BJ (cell line): ENCODE measurements at regions not wholly inside any gene's neighbourhood (a gene's known extent, or its start where the extent isn't known, plus 50 kb on each side); places are given as distances from the start of the nearest gene placed in this dataset.

Experiments used
- CTCF ChIA-PET: fragments of 350-600 bp; formaldehyde crosslinking; extraction: SDS; loops from one replicate; lab custom pipeline; 2021; ENCODE audit warnings: antibody characterized with exemption, inconsistent platforms; lab: Yijun Ruan, JAX
- POLR2A ChIA-PET: fragments of 300-600 bp; sonication (Branson Sonifier 250); formaldehyde crosslinking; extraction: SDS; loops from one replicate; lab custom pipeline; 2021; ENCODE audit warnings: antibody characterized with exemption; lab: Charles Lee
- DNase-seq: peaks from one replicate; pipeline ENCODE4 v3.0.0-alpha.2; 2011; ENCODE audit warnings: low read depth
- H3K27me3 ChIP-seq: 2 replicates; pipeline ENCODE4 v1.6.0; 2011; ENCODE audit warnings: low read length; ENCODE audit not compliant: control insufficient read depth, insufficient read depth
- H3K36me3 ChIP-seq: 2 replicates; pipeline ENCODE4 v1.5.1; 2011; ENCODE audit warnings: low read length; ENCODE audit not compliant: control insufficient read depth, insufficient read depth
- H3K4me3 ChIP-seq: 2 replicates; pipeline ENCODE4 v1.5.1; 2011; ENCODE audit warnings: low read depth, mild to moderate bottlenecking, control low read depth, low read length
- TF ChIP-seq, protein P1 (sequence below): IDR thresholded peaks from 2 replicates; pipeline ENCODE4 v1.5.1; 2011; ENCODE audit warnings: low read depth, mild to moderate bottlenecking, control low read depth, inconsistent platforms, low read length, moderate library complexity; ENCODE audit not compliant: insufficient read depth

GRCh38 chr14:61203081-61203753 is 77.9 kb downstream of the TMEM30B start:
- DNase-seq = no peak
- ChIA-PET CTCF (no interaction called here), POLR2A (no interaction called here)
- TF ChIP-seq, protein P1, sequence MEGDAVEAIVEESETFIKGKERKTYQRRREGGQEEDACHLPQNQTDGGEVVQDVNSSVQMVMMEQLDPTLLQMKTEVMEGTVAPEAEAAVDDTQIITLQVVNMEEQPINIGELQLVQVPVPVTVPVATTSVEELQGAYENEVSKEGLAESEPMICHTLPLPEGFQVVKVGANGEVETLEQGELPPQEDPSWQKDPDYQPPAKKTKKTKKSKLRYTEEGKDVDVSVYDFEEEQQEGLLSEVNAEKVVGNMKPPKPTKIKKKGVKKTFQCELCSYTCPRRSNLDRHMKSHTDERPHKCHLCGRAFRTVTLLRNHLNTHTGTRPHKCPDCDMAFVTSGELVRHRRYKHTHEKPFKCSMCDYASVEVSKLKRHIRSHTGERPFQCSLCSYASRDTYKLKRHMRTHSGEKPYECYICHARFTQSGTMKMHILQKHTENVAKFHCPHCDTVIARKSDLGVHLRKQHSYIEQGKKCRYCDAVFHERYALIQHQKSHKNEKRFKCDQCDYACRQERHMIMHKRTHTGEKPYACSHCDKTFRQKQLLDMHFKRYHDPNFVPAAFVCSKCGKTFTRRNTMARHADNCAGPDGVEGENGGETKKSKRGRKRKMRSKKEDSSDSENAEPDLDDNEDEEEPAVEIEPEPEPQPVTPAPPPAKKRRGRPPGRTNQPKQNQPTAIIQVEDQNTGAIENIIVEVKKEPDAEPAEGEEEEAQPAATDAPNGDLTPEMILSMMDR = no peak
- Histone ChIP-seq H3K36me3 (no peaks in the 10 kb centered on the region), H3K27me3 (no peaks in the 10 kb centered on the region), H3K4me3 (no peak overlapping the region)

DNA sequence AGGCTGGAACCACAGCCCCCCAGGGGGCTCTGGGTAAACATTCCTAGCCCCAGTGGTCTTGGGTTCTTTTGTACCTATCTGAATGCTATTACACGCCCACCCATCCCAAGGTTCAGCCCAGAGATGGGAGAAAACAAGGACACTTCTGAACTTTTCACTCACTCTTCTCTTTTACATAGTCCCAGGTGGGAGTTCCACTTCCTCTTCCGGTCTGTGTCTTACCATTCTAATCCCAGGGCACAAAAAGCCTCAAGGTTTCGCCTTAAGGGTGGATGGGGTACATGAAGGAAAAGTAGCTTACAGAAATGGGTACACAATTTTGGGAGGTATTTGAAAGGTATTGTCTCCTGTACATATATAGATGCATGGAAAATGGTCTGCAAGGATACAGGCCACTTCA is 79.0 kb downstream of the TMEM30B start:
- ChIA-PET POLR2A (no interaction called here), CTCF (no interaction called here)

GRCh38 chr14:61201171-61201570 is 80.0 kb downstream of the TMEM30B start:
- no peaks in the 10 kb centered on the region for H3K36me3 ChIP-seq
- H3K27me3 ChIP-seq = no peaks in the 10 kb centered on the region
- no peak for DNase-seq
- no peak overlapping the region for H3K4me3 ChIP-seq
- POLR2A ChIA-PET = no interaction called here
- TF ChIP-seq, protein P1 = no peak
- CTCF ChIA-PET = no interaction called here

More for the DNA sequence above, 79.0 kb downstream of the TMEM30B start:
- Histone ChIP-seq H3K27me3 (no peaks in the 10 kb centered on the region), H3K36me3 (no peaks in the 10 kb centered on the region), H3K4me3 (no peak overlapping the region)
- DNase-seq = no peak
- TF ChIP-seq, protein P1 = no peak

DNA sequence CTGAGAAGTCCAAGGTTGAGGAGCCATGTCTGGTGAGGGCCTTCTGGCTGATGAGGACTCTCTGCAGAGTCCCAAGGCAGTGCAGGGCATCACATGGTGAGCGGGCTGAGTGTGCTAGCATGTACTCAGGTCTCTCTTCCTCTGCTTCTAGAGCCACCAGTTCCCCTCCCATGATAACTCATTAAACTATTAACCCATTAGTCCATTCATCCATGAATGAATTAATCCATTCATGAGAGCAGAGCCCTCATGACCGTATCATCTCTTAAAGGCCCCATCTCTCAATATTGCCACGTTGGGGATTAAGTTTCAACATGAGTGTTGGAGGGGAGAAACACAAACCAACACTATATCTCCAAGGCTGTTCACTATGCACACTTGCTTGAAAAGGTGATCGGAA is 83.7 kb downstream of the TMEM30B start:
- ChIA-PET POLR2A (interaction anchor here (0.6 kb wide), 1 partner anchor 548 kb away, joined by 3 read pairs; the partner anchor contains the start of gene SIX1), CTCF (no interaction called here)
- Histone ChIP-seq H3K4me3 (no peak overlapping the region), H3K27me3 (no peaks in the 10 kb centered on the region), H3K36me3 (no peaks in the 10 kb centered on the region)
- TF ChIP-seq, protein P1 = no peak
- no peak for DNase-seq

GRCh38 chr14:61196792-61197191 is 84.3 kb downstream of the TMEM30B start:
- ChIA-PET POLR2A (interaction anchor here (0.6 kb wide), 1 partner anchor 547 kb away, joined by 3 read pairs; the partner anchor contains the start of gene SIX1), CTCF (no interaction called here)
- TF ChIP-seq, protein P1 = no peak
- Histone ChIP-seq H3K27me3 (no peaks in the 10 kb centered on the region), H3K4me3 (no peak overlapping the region), H3K36me3 (no peaks in the 10 kb centered on the region)
- no peak for DNase-seq
